Common myeloid progenitor, CD34-positive (primary cell): ENCODE measurements at regions not wholly inside any gene's neighbourhood (a gene's known extent, or its start where the extent isn't known, plus 50 kb on each side); places are given as distances from the start of the nearest gene placed in this dataset.

ENCODE experiments used
- CTCF ChIA-PET: fragments of 350-600 bp; sonication (Branson Sonifier 250); formaldehyde crosslinking; loops from one replicate; lab custom pipeline; 2021; ENCODE audit warnings: antibody characterized with exemption; lab: Charles Lee
- POLR2A ChIA-PET: fragments of 350-600 bp; sonication (Branson Sonifier 250); formaldehyde crosslinking; loops from one replicate; lab custom pipeline; 2021; ENCODE audit warnings: antibody characterized with exemption; lab: Charles Lee
- DNase-seq, 3 donors: peaks; one replicate each; pipeline versions ENCODE4 v3.0.0 to v3.0.0-alpha.2; 2013
- H3K27ac ChIP-seq, 2 experiments: 1 replicate in 1 of 2; 2 replicates in 1 of 2; pipeline ENCODE4 v1.7.0; 2013; ENCODE audit warnings: inconsistent platforms in 2 of 2, low read length in 2 of 2, mild to moderate bottlenecking in 2 of 2, low read depth in 1 of 2, moderate library complexity in 1 of 2; ENCODE audit not compliant: severe bottlenecking in 2 of 2, insufficient read depth in 1 of 2, poor library complexity in 1 of 2
- H3K27me3 ChIP-seq, 5 experiments: replicated peaks in 2 of 5; 1 replicate in 3 of 5; 2 replicates in 2 of 5; pipeline versions ENCODE4 v1.6.1 to v1.7.0; 2013; ENCODE audit warnings: low read length in 4 of 5, mild to moderate bottlenecking in 2 of 5, moderate library complexity in 2 of 5, inconsistent platforms in 1 of 5; ENCODE audit not compliant: insufficient read depth in 5 of 5, control insufficient read depth in 4 of 5
- H3K36me3 ChIP-seq, 4 experiments: 1 replicate in 2 of 4; 2 replicates in 2 of 4; pipeline versions ENCODE4 v1.6.1 to v1.7.0; 2013; ENCODE audit warnings: low read length in 3 of 4, control low read depth in 1 of 4, mild to moderate bottlenecking in 1 of 4; ENCODE audit not compliant: control insufficient read depth in 4 of 4, insufficient read depth in 4 of 4
- H3K4me1 ChIP-seq, 4 experiments: 1 replicate in 3 of 4; 2 replicates in 1 of 4; pipeline versions ENCODE4 v1.6.1 to v1.7.1; 2013; ENCODE audit warnings: low read length in 3 of 4, mild to moderate bottlenecking in 3 of 4, control low read depth in 1 of 4, inconsistent platforms in 1 of 4, moderate library complexity in 1 of 4; ENCODE audit not compliant: control insufficient read depth in 4 of 4, insufficient read depth in 4 of 4; ENCODE audit errors: control extremely low read depth in 1 of 4
- H3K4me3 ChIP-seq, 7 experiments: 1 replicate in 4 of 7; 2 replicates in 3 of 7; pipeline versions ENCODE4 v1.5.1 to v1.7.0; 2013; ENCODE audit warnings: mild to moderate bottlenecking in 7 of 7, low read length in 6 of 7, moderate library complexity in 6 of 7, inconsistent platforms in 2 of 7, low read depth in 2 of 7, control low read depth in 1 of 7; ENCODE audit not compliant: insufficient read depth in 4 of 7, control insufficient read depth in 1 of 7; ENCODE audit errors: extremely low read depth in 1 of 7
- H3K9me3 ChIP-seq, 5 experiments: 1 replicate in 4 of 5; 2 replicates in 1 of 5; pipeline versions ENCODE4 v1.6.1 to v1.7.1; 2013; ENCODE audit warnings: low read length in 4 of 5, mild to moderate bottlenecking in 2 of 5, inconsistent platforms in 1 of 5, low read depth in 1 of 5, moderate library complexity in 1 of 5; ENCODE audit not compliant: control insufficient read depth in 4 of 5, insufficient read depth in 2 of 5; ENCODE audit errors: control extremely low read depth in 1 of 5
- WGBS: methylation state at CpG from one replicate; pipeline ENCODE4 v1.1.5; 2013; ENCODE audit not compliant: insufficient coverage; 5-methylcytosine and 5-hydroxymethylcytosine counted together

DNA sequence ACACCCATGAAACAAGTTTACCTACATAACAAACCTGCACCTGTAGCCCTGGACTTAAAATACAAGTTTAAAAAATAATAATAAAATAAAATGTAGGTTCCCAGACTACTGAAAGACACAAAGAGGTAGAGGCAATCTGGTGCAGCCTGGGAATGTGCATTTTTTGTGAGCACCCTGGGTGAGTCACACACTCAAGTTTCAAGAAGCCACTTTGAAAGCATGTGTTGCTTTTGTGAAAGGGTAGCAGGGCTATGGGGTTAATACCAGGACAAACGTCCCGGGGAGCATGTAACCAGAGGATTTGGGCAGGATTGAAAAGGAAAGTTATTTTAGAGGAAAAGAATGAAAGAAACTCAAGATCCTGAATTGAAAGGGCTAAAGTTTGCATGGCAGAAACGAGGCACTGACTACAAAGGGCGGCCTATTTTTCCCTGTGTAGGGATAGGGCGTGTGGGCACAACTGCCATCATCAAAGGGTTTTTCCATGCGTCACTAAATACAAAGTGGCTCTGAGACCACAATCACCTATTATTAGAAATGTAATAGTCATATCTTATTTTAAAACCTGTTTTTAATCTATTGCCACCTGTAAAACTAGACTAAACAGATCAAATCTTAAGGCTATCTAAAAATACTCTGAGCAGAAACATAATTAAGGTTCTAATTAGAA is 314.9 kb downstream of the COG6 start:
- Histone ChIP-seq H3K4me3 (no peak overlapping the region), H3K36me3 (no peaks in the 10 kb centered on the region), H3K9me3 (no peaks in the 10 kb centered on the region), H3K27ac (no peak overlapping the region), H3K27me3 (no peaks in the 10 kb centered on the region), H3K4me1 (no peaks in the 10 kb centered on the region)
- WGBS: 100% methylated on average over 4 of the region's 6 CpGs
- CTCF ChIA-PET: no interaction called here
- no peak for DNase-seq
- POLR2A ChIA-PET: no interaction called here

DNA sequence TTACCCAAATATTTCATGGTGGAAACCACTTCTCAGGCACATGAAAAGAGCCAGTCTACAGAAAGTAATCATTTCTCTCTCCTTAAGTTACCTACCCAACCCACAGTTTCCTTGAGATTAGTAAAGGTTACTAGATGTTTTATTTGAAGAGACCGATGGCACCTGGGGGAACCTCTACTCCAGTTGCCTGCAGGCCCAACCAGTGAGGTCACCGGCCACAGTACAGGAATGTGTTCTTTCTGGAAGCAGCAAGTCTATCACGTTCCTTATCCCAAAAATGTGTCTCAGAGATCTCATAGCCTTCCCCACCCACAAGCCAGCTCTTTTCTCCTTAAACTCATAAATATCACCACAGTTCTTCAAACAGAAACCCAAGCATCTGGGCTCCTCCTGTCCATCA is 316.1 kb downstream of the COG6 start:
- ChIA-PET CTCF (interaction anchor here (0.5 kb wide), 1 partner anchor 666 kb away, joined by 4 read pairs; no protein-coding TSS in a partner anchor), POLR2A (no interaction called here)
- H3K27ac ChIP-seq: no peak overlapping the region
- 95% methylated on average over 3 of the region's 3 CpGs for WGBS
- H3K4me1 ChIP-seq: no peaks in the 10 kb centered on the region
- H3K9me3 ChIP-seq: no peaks in the 10 kb centered on the region
- H3K27me3 ChIP-seq: no peaks in the 10 kb centered on the region
- no peak overlapping the region for H3K4me3 ChIP-seq
- no peaks in the 10 kb centered on the region for H3K36me3 ChIP-seq
- DNase-seq: no peak

DNA sequence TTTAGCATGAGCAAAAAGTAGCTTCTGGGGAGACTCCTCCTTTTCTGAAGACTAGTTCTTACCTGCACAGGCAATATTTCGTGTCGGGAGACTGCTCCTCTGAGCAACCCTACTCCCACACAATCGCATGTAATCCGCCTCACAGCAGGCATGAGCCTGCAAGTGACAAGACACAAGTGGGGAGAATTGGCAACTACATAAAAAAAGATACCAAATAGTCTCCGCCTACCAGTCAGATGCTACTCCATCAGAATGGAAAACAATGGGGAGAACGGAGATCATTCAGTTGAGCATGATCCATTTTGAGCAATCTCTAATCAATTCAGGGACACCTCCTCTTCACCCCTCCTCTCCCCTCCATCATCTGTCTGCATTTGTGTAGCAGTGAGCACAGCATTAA is 321.0 kb downstream of the COG6 start:
- WGBS: 92% methylated on average over 5 of the region's 6 CpGs
- no peaks in the 10 kb centered on the region for H3K36me3 ChIP-seq
- H3K4me1 ChIP-seq: no peaks in the 10 kb centered on the region
- no peak for DNase-seq
- H3K27ac ChIP-seq: no peak overlapping the region
- POLR2A ChIA-PET: no interaction called here
- CTCF ChIA-PET: no interaction called here
- no peaks in the 10 kb centered on the region for H3K27me3 ChIP-seq
- no peak overlapping the region for H3K4me3 ChIP-seq
- H3K9me3 ChIP-seq: no peaks in the 10 kb centered on the region

DNA sequence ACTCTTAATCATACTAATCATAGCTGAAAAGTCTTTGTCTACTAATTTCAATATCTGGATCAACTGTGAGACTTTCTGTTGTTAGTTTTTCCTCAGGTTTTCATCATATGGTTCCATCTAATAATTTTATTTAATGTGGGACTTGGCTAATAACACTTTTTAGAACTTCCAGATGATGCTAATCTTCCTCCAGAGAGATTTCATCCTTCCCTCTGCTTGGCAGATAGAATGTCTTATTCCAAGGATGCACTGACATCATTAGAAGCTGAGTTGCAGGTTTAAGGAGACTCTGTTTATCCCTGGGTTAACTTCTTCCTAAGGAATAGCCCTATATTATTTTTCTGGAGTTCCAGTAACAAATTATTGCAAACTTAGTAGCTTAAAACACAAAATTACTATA is 325.6 kb downstream of the COG6 start:
- H3K36me3 ChIP-seq: no peaks in the 10 kb centered on the region
- ChIA-PET POLR2A (no interaction called here), CTCF (interaction anchor here (0.8 kb wide), 1 partner anchor 18 kb away, joined by 3 read pairs; no protein-coding TSS in a partner anchor)
- no peaks in the 10 kb centered on the region for H3K9me3 ChIP-seq
- no peaks in the 10 kb centered on the region for H3K27me3 ChIP-seq
- H3K27ac ChIP-seq: no peak overlapping the region
- H3K4me3 ChIP-seq: no peak overlapping the region
- DNase-seq: no peak
- H3K4me1 ChIP-seq: no peaks in the 10 kb centered on the region

DNA sequence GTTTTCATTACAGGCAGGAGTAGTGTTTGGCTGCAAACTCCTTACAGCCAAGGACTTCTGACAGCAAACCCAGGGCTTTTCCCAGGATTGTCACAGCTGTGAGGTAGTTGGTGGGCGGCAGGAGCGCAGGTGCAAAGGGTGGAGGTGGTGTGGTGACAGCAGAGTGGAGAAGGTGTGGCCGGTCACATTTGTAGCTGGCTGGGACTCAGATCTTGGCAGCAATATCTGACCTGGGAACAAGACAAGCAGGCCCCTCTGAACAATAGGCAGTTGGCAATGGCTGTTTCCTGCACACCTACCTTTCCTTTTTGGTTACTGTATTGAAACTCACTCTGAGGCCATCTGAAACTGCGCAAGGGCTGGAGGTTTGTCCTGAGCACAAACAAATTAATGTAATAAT is 327.3 kb downstream of the COG6 start:
- ChIA-PET POLR2A (no interaction called here), CTCF (no interaction called here)
- DNase-seq: no peak

DNA sequence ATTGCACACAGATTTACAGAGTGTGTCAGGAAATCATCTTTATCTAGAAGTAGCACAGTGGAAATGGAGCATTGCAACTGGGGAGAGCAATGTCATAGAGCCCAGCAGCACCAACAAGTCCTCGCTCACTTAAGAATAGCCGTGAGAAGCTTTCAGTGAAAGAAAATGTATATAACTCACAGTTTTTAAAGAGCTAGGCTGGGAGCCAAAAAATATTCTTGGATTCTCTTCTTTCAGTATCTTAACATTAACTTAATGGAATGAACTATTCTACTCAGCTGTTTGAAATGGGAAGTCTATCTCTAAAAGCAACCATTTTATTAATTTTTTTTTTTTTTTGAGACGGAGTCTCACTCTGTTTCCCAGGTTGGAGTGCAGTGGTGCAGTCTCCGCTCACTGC is 329.6 kb downstream of the COG6 start:
- Histone ChIP-seq H3K27me3 (no peaks in the 10 kb centered on the region), H3K4me3 (no peak overlapping the region), H3K27ac (no peak overlapping the region), H3K9me3 (no peaks in the 10 kb centered on the region), H3K4me1 (no peaks in the 10 kb centered on the region), H3K36me3 (no peaks in the 10 kb centered on the region)
- CTCF ChIA-PET: no interaction called here
- POLR2A ChIA-PET: no interaction called here
- 93% methylated on average over 3 of the region's 4 CpGs for WGBS
- no peak for DNase-seq

More for the DNA sequence above, 327.3 kb downstream of the COG6 start:
- Histone ChIP-seq H3K4me3 (no peak overlapping the region), H3K36me3 (no peaks in the 10 kb centered on the region), H3K27me3 (no peaks in the 10 kb centered on the region), H3K9me3 (no peaks in the 10 kb centered on the region), H3K27ac (no peak overlapping the region), H3K4me1 (no peaks in the 10 kb centered on the region)
- WGBS: 94% methylated on average over 4 of the region's 4 CpGs

DNA sequence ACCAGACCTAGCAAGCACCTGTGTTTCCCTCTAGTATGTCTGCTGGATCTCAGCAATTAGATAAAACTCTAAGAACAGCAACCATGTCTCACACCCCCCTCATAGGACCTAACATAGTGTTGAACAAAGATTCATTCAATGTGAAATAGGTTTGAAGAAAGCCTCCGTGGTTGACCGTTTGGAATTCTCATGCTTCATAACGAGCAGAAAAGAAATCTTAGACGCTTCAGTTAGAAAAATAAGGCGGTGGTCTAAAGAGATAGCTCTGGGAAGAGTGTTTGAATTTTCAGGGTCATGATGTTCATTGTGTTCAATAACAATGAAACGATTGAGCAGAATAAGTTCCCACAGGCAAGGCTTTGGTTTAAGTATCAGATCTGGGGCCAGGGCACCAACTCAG is 332.9 kb downstream of the COG6 start:
- H3K27ac ChIP-seq: no peak overlapping the region
- H3K36me3 ChIP-seq: no peaks in the 10 kb centered on the region
- peaks cover 0 to 2% (median 0%) of the 10 kb centered on the region in 5 experiments for H3K9me3 ChIP-seq
- no peaks in the 10 kb centered on the region for H3K4me1 ChIP-seq
- 97% methylated on average over 6 of the region's 6 CpGs for WGBS
- ChIA-PET CTCF (no interaction called here), POLR2A (no interaction called here)
- no peak overlapping the region for H3K4me3 ChIP-seq
- no peak for DNase-seq
- no peaks in the 10 kb centered on the region for H3K27me3 ChIP-seq
